Cardiac fibroblast (primary cell): ENCODE measurements at regions not wholly inside any gene's neighbourhood (a gene's known extent, or its start where the extent isn't known, plus 50 kb on each side); places are given as distances from the start of the nearest gene placed in this dataset.
A peak's percentile ranks its signal among the peaks of the same experiment; 100 is the strongest.

Source experiments
- DNase-seq, 2 donors: peaks; one replicate each; pipeline versions ENCODE4 v3.0.0 to v3.0.0-alpha.2; 2010; ENCODE audit warnings: low read depth in 2 of 2
- H3K4me3 ChIP-seq, 2 donors: replicated peaks in 1 of 2; 1 replicate in 1 of 2; 2 replicates in 1 of 2; pipeline ENCODE4 v1.5.1; 2011; ENCODE audit warnings: low read depth in 2 of 2, low read length in 2 of 2, mild to moderate bottlenecking in 2 of 2, moderate library complexity in 1 of 2
- TF ChIP-seq, protein P1 (sequence below): IDR thresholded peaks from one replicate; pipeline ENCODE4 v1.5.1; 2011; ENCODE audit warnings: low read depth, mild to moderate bottlenecking, low read length, inconsistent platforms

- TF ChIP-seq, protein P1, sequence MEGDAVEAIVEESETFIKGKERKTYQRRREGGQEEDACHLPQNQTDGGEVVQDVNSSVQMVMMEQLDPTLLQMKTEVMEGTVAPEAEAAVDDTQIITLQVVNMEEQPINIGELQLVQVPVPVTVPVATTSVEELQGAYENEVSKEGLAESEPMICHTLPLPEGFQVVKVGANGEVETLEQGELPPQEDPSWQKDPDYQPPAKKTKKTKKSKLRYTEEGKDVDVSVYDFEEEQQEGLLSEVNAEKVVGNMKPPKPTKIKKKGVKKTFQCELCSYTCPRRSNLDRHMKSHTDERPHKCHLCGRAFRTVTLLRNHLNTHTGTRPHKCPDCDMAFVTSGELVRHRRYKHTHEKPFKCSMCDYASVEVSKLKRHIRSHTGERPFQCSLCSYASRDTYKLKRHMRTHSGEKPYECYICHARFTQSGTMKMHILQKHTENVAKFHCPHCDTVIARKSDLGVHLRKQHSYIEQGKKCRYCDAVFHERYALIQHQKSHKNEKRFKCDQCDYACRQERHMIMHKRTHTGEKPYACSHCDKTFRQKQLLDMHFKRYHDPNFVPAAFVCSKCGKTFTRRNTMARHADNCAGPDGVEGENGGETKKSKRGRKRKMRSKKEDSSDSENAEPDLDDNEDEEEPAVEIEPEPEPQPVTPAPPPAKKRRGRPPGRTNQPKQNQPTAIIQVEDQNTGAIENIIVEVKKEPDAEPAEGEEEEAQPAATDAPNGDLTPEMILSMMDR = no peak
- DNase-seq = no peak
- no peak overlapping the region for H3K4me3 ChIP-seq
Observed at GRCh38 chr2:15092691-15093090, 460.2 kb downstream of the LRATD1 start.

DNA sequence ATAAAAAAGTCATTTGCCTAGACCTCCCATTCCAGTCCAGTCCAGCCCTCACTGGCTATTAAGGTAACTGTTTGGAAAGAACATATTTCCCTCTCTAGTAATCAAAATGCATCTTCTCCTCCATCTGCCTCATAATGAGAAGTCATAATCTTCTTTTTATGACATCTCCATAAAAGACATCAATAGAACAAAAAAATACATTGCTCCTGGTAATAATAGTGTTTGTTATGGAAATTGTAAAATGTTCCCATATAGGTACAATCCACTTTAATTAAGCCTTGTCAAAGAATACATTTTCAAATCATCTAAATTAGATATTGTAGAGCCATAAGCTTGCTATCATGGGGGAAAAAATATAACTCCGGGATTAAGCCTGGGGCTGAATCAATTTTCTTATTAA is 461.6 kb downstream of the LRATD1 start:
- TF ChIP-seq, protein P1 = no peak
- no peak for DNase-seq

DNA sequence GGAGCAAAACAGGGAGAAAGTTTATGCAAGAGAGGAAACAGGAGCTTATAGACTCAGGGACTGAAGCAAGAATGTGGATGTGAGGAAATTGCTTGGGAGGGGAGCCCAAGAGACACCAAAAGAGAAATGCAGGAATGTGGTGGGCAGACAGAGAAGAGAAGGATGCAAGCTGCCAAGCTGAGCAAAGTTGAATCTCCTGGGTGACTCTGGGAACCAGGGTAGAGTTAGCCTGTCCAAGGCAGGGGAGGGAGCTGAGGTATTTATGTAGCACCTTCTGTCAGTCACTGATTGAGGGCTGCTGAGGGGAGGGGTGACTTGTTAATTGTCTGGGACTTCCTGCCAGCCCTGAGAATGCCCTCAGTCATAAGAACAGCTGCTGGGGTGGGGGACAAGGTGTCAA is 464.3 kb downstream of the NBAS start:
- no peak for DNase-seq
- TF ChIP-seq, protein P1 = no peak
- H3K4me3 ChIP-seq = no peak overlapping the region

More for the DNA sequence above, 461.6 kb downstream of the LRATD1 start:
- H3K4me3 ChIP-seq = no peak overlapping the region

DNA sequence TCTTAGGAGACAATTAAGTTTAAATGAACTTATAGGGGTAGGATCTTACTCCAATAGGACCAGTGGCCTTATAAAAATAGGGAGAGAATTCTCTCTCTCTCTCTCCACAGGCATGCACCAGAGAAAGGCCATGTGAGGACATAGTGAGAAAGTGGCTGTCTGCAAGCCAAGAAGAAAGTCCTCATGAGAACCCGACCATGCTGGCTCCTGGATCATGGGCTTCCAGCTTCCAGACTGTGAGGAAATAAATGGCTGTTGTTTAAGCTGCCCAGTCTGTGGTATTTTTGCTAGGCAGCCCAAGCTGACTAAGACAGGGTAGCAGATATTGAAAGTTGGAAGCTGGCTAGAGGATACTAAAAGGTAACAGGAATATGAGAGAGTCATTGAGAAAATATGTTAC is 454.0 kb downstream of the NBAS start:
- TF ChIP-seq, protein P1 = no peak
- no peak for DNase-seq
- no peak overlapping the region for H3K4me3 ChIP-seq

DNA sequence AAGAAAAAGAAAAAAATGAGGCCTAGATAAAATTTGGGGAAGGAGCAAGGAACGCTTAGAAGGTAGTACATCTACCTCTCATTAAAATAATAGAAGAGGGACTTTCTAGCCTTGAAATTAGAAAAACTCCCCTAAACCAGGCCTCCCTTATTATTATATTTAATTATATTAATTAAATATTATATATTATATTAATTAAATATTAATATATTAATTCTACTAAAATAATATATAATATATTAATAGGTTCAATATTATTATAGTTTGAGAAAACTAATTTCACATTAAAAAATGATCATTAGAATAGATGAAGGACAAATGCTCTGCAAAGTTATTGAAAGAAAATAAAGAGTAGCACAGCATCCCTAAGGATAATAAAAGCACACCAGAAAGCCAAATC is 449.4 kb downstream of the NBAS start:
- TF ChIP-seq, protein P1 = no peak
- no peak overlapping the region for H3K4me3 ChIP-seq
- no peak for DNase-seq

DNA sequence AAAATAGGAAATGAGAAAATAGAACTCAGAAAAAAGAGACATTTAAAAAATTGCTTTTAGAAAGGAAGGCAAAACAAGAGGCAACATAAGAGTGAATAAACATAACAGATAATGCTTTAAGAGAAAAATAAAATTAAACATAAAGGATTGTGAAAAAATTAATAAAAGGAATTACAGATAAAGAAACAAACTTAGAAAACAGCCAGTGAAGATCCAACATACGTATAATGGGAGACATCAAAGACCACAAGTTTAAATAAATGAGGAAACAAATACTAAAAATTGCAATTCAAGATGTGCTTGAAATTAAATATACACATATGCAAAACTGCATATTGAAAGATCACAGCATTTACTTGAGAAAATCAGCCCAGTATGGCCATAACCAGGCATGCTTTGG is 448.9 kb downstream of the NBAS start:
- no peak overlapping the region for H3K4me3 ChIP-seq
- TF ChIP-seq, protein P1 = no peak
- DNase-seq = peak; percentile 26 to 48

DNA sequence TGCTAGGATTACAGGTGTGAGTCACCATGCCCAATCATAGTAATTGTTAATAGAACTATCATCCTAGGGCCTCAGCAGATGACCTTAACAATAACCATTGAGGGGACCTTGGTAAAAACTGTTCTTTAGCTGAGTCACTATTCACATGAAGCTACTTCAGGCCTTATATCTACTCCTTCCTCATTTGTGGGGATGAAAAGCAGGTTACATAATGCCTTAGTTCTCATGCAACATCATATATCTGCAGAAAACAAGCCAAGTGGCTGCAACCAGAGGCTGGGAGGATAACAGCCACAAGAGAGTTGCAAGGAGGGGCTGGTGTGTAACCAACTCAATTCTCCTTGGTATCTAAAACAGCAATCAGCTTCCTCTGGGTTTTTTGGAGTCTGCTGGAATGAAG is 445.4 kb downstream of the NBAS start:
- DNase-seq = no peak
- TF ChIP-seq, protein P1 = no peak
- no peak overlapping the region for H3K4me3 ChIP-seq
